COLO668 (cell line): ENCODE measurements at regions not wholly inside any gene's neighbourhood (a gene's known extent, or its start where the extent isn't known, plus 50 kb on each side); places are given as distances from the start of the nearest gene placed in this dataset.
"Not testable (repeated sequence)": the region's sequence is repeated elsewhere in the genome, so short reads cannot be mapped to it uniquely, and the experiment has no call there.

Source experiments
- DNase-seq: peaks from one replicate; lab custom pipeline; 2025; ENCODE audit not compliant: unreplicated experiment; lab: John Stamatoyannopoulos, UW

DNA sequence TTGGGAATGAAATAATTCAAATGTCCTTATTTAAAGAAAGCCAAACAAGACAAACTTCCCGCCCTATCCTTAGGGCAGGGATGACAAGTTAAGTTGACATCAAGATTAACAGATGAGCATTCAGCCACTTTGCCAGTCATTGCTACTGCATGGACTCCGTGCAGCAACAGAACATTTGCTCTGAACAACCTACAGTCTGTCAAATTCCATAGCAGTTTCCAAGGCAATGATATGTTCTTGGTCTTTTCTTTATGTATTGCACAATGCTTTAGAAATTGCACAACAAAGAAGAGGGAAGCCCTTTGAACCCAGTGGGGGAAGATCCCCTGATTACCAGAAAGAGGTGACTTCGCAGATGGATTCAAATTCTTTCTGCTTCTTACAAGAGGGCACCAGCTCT, 269.8 kb downstream of the BCAT1 start:
- no peak for DNase-seq

DNA sequence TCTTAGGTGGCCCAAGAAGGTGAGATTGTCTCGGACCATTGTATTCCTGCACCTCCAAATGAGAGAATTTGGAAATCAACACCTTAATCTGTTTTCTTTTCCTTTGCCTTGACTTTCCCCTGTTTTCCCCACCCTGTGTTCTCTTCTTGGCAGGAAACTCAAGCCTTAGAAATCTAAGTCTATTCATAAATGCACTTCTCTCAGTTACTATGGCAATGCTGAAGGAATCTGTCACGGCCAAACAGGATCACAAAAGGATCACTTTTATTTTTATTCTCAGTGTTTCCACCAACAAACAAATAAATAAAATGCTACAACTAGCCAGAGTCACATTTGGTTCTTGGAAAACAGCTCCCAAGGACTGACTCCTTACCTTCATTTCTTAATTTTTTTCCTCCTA, 270.5 kb downstream of the BCAT1 start:
- DNase-seq = no peak

DNA sequence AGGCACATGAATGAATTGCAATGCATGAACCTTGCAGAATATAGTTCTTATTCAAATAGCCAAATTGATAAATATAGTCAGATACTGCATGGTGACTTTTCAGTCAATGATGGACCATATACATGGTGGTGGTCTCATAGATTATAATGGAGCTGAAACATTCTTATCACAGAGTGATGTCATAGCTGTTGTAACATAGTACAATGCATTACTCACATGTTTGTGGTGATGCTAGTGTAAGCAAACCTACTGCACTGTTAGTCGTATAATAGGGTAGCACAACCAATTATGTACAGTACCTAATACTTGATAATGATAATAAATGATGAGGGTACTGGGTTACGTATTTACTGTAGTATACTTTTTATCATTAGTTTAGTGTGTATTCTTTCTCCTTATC, 280.3 kb downstream of the BCAT1 start:
- no peak for DNase-seq

DNA sequence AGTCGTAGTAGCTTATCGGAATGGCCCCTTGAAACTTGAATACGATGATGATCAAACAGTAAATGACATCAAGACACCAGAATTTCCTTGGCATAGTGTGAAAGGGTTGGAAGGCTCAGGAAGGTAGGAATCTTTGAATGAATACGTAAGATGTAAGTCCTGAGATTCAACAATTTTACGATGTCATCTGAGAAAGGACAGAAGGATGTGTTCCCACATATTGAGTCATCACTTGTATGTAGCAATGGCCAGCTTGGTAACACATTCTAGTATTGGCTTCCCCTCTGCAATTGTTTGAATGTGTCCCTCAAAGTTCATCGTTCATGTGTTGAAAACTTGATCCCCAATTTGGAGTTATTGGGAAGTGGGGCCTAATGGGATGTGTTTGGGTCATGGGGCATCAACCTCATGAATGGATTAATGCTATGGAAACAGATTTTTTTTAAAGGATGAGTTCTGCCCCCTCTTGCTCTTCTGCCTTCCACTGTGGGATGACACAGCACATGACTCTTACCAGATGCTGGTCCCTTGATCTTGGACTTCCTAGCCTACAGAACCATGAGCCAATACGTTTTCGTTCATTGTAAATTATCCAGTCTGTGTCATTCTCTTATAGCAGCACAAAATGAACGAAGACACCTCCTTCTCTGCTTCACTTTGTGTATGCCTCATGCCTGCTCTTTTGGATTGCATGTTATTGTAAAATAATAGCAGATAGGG, 284.6 kb downstream of the BCAT1 start:
- no peak for DNase-seq

DNA sequence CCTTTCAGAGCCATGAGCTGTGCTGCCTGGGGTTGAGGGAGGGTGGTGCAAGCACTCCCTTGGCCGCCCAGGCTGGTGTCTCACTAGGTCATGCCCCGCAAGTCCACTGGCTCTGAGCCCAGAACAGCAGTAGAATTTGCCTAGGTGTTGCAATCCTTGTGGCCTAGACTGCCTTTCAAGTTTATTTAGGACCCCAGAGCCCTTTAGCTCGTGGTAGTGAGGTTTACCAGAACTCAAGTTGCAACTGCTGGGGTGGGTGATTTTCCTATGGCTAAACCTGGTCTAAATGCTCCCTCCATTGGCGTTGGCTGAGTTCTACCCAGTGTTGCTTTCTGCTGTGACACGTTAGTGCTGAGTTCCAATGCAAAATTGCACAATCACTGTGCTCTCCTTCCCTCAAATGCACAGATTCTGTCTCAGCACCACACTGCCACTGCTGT, 287.2 kb downstream of the BCAT1 start:
- DNase-seq = no peak

DNA sequence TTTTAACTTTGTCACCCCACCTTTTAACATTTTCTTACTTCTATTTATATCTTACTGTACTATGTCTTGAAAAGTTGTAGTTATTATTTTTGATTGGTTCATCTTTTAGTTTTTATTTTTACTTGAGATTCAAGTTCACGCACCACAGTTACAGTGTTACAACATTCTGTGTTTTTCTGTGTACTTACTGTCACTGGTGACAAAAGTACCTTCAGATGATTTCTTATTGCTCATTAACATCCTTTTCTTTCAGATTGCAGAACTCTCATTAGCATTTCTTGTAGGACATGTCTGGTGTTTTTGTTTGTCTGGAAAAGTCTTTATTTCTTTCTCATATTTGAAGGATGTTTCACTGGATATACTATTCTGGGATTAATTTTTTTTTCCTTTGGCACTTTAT, 289.9 kb downstream of the BCAT1 start:
- DNase-seq = no peak

DNA sequence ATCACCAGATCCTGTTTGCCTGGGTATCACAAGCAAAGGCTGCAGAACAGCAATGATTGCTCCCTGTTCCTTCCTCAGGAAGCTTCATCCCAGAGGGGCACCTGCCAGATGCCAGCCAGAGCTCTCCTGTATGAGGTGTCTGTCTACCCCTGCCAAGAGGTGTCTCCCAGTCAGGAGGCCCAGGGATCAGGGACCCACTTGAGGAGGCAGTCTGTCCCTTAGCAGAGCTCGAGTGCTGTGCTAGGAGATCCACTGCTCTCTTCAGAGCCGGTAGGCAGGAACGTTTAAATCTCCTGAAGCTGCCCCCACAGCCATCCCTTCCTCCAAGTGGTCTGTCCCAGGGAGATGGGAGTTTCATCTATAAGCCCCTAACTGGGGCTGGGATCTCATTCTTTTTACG, 294.6 kb downstream of the BCAT1 start:
- not testable (repeated sequence) for DNase-seq

DNA sequence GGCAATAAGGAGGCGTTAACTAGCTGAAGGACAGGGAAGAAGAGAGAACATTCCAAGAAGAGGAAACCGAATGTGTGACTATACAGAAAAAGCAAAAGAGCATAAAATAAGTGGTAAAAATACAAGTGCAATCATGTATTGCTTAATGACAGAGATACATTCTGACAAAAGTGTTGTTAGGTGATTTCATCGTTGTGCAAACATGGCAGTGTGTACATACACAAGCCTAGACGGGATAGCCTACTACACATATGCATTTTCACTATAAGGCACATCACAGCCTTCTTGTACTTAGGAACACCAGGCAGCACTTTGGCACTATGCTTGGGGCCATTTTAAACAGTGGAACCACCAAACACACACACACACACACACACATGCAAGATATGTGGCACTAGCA, 299.3 kb downstream of the BCAT1 start:
- DNase-seq = peak; percentile 1

DNA sequence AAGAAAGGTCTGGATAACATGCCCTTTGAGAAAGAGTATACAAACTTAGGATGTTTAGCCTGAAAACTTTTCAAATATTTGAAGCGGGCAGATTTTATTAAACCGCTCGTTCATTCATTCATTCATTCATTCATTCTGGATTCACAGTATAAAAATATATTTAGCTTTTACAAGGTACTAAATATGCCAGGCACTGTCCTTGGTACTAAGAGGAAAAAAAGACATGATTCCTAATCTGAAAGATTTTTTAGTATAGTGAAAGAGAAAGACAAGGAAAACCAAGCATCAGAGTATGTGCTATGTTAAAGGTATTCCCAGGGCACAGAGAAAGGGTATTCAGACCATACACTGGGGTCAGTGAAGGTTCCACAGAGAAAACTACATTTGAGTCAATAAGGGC, 299.7 kb downstream of the BCAT1 start:
- DNase-seq = no peak

DNA sequence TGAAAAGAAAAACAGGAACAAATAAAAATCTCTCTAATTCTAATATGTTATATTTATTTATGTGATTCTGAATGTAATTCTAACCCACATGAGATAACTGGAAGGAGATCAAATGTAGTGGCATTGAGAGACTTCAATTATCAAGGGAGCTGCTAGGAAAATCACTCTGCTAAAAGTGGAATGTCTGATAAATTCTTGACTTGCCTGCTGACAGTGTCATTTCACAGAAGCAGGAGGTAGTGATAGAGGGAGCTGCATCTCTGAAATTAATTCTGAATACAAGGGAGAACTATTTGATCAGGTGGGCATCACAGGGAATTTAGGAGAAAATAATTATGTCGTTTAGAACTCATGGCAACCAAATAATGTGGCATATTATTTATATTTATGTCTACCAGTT, 303.6 kb downstream of the BCAT1 start:
- DNase-seq = no peak

DNA sequence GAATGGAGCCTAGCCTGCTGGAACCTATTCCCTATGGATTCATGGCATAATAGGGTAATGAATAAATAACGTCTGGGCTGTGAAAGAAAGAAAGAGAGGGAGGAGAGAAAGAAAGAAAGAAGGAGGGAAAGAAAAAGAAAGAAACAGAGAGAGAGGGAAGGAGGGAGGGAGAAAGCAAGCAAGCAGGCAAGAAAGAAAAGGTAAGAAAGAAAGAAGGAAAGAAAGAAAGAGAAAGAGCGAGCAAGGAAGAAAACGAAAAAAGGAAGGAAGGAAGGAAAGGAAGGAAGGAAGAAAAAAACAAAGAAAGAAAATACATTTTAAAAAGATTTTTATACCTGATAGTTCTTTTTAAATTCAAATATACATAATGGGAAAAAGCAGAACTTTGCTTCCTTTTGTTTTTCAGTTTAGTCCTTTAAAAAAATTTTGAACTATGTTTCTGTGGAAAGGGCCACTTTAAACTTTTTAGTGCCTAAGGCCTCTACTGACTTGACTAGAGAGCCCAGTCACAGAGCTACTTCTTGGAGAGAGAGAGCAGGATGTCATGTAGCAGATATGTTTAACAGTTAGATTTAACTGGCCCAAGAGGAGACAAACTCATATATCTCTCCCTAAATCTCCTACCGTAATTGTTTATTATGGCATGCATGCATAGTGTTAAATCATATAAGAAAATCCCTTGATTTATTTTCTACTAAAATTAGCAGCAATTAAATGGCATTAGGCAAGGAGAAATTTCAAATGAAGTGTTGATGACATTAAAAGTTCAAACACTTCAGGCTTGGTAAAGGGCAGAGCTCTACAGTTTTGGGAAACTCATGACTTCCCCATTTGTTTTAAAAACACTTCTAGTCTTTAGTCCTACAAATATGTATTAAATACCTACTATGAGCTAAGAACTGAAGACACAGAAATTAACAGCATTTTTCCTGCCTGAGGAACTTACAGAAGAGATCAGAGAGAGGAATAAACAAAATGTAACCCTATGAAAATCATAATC, 305.5 kb downstream of the BCAT1 start:
- no peak for DNase-seq

DNA sequence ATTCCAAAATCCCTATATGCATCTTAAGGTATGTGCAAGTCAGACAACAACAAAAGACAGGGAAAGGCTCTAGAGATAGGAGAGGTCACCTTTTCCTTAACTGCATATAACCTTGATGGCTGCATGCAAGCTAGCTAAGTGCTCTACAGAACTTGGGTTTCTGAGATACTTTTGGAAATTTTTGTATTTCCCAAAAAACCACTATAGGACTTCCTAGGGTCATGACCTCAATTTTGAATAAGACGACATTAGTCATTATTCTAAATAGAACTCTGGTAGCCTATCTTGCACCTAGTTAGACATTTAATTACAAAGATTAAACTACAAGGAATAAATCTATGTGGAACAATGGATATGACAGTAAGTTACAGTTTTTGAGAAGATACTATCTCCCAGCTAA, 309.3 kb downstream of the BCAT1 start:
- DNase-seq = no peak

DNA sequence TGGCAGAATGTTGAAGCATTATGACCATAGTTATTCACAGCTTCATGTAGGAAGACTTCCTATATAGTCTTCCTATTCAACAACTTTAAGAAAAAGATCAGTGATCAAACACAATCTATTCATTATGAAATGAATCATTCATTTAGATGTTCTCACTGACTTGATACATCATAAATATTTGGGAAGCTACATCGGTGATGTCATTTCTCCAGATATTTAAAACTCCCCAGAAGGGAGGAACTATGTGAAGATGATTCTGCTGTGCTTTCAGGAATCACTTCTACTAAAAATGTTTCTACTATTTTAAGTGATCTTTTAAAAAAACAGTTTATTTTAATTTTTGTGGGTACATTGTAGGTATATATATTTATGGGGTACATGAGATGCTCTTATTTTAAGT, 316.4 kb downstream of the BCAT1 start:
- no peak for DNase-seq

DNA sequence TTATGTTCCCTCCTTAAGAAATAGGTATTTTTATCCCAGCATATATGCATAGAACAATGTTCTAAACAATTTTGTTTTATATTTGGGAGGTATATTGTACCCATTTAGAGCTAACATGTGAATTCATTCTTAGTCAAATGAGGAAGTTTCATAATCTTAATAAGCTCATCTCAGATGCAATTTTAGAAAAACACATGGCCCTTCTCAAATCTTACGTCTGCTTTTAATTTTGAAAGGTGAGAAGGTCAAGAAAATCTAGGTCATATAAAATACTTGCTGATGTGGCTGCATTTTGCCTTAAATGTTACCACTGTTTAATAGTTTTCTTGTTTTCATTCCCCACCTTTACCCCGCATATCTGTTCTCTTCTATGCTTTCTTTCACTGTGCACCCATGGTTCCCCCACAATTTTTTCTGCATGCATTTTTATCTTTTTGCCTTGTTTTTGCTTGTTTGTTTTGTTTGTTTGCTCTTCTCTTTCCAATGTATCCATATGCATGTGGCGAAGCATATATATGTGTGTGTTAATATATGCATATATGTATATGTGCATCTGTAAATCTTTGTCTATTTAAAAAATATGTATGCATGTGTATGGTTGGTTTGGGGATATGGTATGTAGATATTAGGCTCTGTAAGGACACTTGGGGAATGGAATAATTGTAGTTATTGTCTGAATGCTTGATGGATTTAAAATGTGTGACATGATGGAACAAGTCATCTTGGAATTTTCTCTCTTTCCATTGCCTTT, 317.1 kb downstream of the BCAT1 start:
- DNase-seq = no peak

DNA sequence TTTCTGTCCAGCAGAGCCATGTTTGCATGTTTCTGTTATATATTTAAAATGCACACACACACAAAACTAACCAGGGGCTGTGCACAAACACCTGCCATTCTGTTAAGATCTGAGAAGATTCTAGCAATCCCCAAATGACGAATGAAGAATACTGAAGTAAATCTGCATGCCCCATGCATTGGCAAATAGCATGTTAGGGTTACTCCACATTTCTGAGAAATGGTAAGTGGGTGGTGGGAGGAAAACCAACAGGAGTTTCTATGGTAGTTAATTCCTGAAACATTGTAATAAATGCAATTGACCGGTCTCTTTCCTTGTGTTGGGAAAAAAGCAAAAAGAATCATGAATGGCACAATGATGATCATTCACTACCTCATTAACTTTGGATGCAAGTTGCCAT, 318.0 kb downstream of the BCAT1 start:
- DNase-seq = no peak

DNA sequence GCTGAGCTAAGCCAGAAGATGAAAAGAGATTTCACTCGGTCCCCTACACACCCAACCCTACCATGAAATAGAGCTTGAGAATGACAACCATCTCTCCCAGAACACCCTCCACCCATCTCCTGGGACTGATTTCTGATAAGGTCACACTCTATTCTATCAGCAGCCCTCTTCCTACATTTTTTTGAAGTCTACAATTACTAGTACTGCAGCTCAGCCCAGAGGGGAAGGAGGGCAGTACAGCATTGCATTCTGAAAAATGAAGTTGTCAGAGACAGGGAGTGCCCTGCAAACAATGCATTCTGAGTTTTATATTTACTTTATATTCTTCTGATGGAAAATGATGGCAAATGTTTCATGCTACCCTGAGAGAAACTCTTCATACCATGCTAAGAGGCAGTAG, 318.5 kb downstream of the BCAT1 start:
- DNase-seq = no peak

DNA sequence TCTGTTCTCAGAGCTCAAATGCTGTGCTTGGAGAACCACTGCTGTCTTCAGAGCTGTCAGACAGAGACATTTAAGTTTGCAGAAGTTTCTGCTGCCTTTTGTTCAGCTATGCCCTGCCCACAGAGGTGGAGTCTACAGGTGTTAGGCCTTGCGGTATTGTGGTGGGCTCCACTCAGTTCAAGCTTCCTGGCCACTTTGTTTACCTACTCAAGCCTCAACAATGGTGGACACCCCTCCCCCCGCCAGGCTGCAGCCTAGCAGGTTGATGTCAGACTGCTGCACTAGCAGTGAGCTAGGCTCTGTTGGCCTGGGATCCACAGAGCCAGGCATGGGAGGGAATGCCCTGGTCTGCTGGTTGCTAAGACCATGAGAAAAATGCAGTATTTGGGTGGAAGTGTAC, 323.8 kb downstream of the BCAT1 start:
- DNase-seq = no peak

DNA sequence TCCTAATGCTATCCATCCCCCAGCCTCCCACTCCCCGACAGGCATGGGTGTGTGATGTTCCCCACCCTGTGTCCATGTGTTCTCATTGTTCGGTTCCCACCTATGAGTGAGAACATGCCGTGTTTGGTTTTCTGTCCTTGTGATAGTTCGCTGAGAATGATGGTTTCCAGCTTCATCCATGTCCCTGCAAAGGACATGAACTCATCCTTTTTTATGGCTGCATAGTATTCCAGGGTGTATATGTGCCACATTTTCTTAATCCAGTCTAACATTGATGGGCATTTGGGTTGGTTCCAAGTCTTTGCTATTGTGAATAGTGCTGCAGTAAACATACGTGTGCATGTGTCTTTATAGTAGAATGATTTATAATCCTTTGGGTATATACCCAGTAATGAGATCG, 328.9 kb downstream of the BCAT1 start:
- DNase-seq = not testable (repeated sequence)

DNA sequence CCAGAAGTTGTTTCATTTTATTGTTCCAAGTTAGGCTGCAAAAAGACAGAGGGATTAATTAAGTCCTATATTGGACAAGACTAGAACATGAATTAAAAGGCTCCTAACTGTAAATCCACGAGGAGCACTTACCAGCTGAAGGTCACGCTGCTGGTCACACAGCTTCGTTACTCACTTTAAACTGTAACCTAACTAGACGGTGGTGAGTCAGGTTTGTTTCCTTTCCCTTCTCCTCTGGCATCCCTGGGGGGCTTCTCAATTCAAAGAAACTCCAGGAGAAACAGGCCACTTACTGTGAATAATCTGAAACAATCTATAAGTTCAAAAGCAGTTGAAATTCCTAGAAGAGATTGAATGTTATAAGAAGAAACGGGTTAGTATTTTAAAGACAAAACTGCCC, 331.4 kb downstream of the BCAT1 start:
- no peak for DNase-seq

DNA sequence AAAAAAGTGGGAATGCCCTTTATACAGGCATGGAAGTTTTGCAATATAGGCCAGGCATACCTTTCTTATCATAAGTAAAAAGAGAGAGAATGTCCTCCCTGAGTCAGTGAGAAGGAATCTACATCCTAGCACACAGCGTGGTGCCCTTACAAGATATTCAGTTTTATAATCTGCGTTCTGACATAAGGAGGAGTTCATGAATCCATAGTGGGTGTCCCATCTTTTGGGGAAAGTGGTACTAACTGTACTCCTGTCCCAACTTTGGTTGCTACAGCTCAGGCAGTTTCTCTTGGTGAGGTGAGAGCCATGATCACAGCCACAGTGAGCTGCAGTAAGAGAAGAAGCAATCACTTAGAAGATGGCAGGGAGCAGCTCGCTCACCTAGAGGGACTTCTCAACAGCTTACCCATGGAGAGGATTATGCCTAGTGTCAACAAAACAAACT, 332.9 kb downstream of the BCAT1 start:
- no peak for DNase-seq

DNA sequence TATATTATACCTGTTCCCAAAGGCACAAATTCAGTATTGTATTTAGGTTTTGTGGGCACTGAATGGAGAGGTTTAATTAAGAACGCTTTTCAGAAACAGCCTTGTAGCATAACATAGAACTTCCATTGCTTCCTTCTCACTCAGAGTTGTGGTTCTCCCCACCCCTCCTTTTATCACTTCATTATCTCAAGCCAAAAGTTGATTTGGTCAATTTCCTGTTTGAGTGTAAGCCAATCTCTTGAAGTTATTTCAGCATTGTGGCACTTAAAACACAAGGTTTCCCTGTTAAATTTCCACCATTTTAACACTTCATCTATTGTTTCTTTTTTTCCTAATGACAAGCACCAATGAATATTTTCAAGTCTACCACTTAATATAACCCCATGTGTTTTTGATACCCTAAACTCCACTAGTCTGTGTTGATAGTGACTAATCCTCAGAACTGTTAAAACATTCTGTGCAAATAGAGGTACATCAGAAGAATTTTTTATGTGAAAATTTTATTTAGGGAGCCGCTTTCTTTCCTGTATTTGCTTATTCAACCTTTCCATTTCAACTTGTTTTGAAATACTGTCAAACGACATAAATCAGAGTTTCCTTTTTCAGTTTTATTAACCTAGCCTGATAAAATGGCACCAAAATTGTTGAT, 340.1 kb downstream of the BCAT1 start:
- no peak for DNase-seq
